ENCODE measurements at regions not wholly inside any gene's neighbourhood (a gene's known extent, or its start where the extent isn't known, plus 50 kb on each side); places are given as distances from the start of the nearest gene placed in this dataset.
A peak's percentile ranks its signal among the peaks of the same experiment; 100 is the strongest.

- H3K36me3 ChIP-seq (ENCODE audit: insufficient read depth, insufficient read length, low read length) = no peaks in the 10 kb centered on the region
- no peaks in the 10 kb centered on the region for H3K4me1 ChIP-seq (ENCODE audit: insufficient read depth, insufficient read length)
- H3K4me3 ChIP-seq (ENCODE audit: insufficient read length, low read depth) = no peak overlapping the region
- H3K9ac ChIP-seq (ENCODE audit: insufficient read length, low read depth) = no peak overlapping the region
- no peaks in the 10 kb centered on the region for H3K27me3 ChIP-seq (ENCODE audit: insufficient read depth, insufficient read length)
- H3K9me3 ChIP-seq (ENCODE audit: insufficient read depth, low read length) = no peaks in the 10 kb centered on the region
- TF ChIP-seq YY1 (IDR thresholded peaks at IDR 0.05; ENCODE audit: insufficient read depth, insufficient read length) (no peak), ZNF274 (IDR thresholded peaks at IDR 0.05; ENCODE audit: low read depth, low read length) (no peak), SUZ12 (IDR thresholded peaks at IDR 0.05; ENCODE audit: extremely low read depth, insufficient read depth, insufficient read length) (no peak)
- no peak for DNase-seq (ENCODE audit: low read depth, low spot score)
These were observed 58.1 kb upstream of the MAP9 start for GRCh38 chr4:155434904-155435303.

GRCh38 chr4:155434366-155434765 lies 57.6 kb upstream of the MAP9 start:
- Histone ChIP-seq H3K36me3 (ENCODE audit: insufficient read depth, insufficient read length, low read length) (no peaks in the 10 kb centered on the region), H3K4me1 (ENCODE audit: insufficient read depth, insufficient read length) (no peaks in the 10 kb centered on the region)
- TF ChIP-seq ZNF274 (IDR thresholded peaks at IDR 0.05; ENCODE audit: low read depth, low read length) (no peak), YY1 (IDR thresholded peaks at IDR 0.05; ENCODE audit: insufficient read depth, insufficient read length) (no peak), SUZ12 (IDR thresholded peaks at IDR 0.05; ENCODE audit: extremely low read depth, insufficient read depth, insufficient read length) (no peak)

GRCh38 chr4:155433636-155434360 lies 57.0 kb upstream of the MAP9 start:
- Histone ChIP-seq H3K4me1 (ENCODE audit: insufficient read depth, insufficient read length) (no peaks in the 10 kb centered on the region), H3K36me3 (ENCODE audit: insufficient read depth, insufficient read length, low read length) (no peaks in the 10 kb centered on the region), H3K4me3 (ENCODE audit: insufficient read length, low read depth) (no peak overlapping the region), H3K9me3 (ENCODE audit: insufficient read depth, low read length) (0 out of 2 replicates have a peak, but pooled peaks cover 4% of the 10 kb centered on the region), H3K27me3 (ENCODE audit: insufficient read depth, insufficient read length) (peaks cover under 1% of the 10 kb centered on the region), H3K9ac (ENCODE audit: insufficient read length, low read depth) (no peak overlapping the region)
- TF ChIP-seq SUZ12 (IDR thresholded peaks at IDR 0.05; ENCODE audit: extremely low read depth, insufficient read depth, insufficient read length) (no peak), ZNF274 (IDR thresholded peaks at IDR 0.05; ENCODE audit: low read depth, low read length) (no peak), YY1 (IDR thresholded peaks at IDR 0.05; ENCODE audit: insufficient read depth, insufficient read length) (no peak)
- no peak for DNase-seq (ENCODE audit: low read depth, low spot score)

More at GRCh38 chr4:155434366-155434765, 57.6 kb upstream of the MAP9 start:
- no peak overlapping the region for H3K9ac ChIP-seq (ENCODE audit: insufficient read length, low read depth)
- H3K27me3 ChIP-seq (ENCODE audit: insufficient read depth, insufficient read length) = no peaks in the 10 kb centered on the region
- H3K4me3 ChIP-seq (ENCODE audit: insufficient read length, low read depth) = no peak overlapping the region
- DNase-seq (ENCODE audit: low read depth, low spot score) = no peak
- H3K9me3 ChIP-seq (ENCODE audit: insufficient read depth, low read length) = no peaks in the 10 kb centered on the region

GRCh38 chr4:155430895-155431795 lies 54.4 kb upstream of the MAP9 start:
- H3K36me3 ChIP-seq (ENCODE audit: insufficient read depth, insufficient read length, low read length) = no peaks in the 10 kb centered on the region
- H3K4me1 ChIP-seq (ENCODE audit: insufficient read depth, insufficient read length) = no peaks in the 10 kb centered on the region
- H3K27me3 ChIP-seq (ENCODE audit: insufficient read depth, insufficient read length) = peaks cover 10% of the 10 kb centered on the region
- peaks cover 31% of the 10 kb centered on the region for H3K9me3 ChIP-seq (ENCODE audit: insufficient read depth, low read length)
- TF ChIP-seq SUZ12 (IDR thresholded peaks at IDR 0.05; ENCODE audit: extremely low read depth, insufficient read depth, insufficient read length) (no peak), YY1 (IDR thresholded peaks at IDR 0.05; ENCODE audit: insufficient read depth, insufficient read length) (no peak), ZNF274 (IDR thresholded peaks at IDR 0.05; ENCODE audit: low read depth, low read length) (no peak)
- DNase-seq (ENCODE audit: low read depth, low spot score) = no peak
- no peak overlapping the region for H3K9ac ChIP-seq (ENCODE audit: insufficient read length, low read depth)
- H3K4me3 ChIP-seq (ENCODE audit: insufficient read length, low read depth) = no peak overlapping the region

GRCh38 chr4:155428128-155428527 lies 51.4 kb upstream of the MAP9 start:
- TF ChIP-seq SUZ12 (IDR thresholded peaks at IDR 0.05; ENCODE audit: extremely low read depth, insufficient read depth, insufficient read length) = no peak
- no peak for TF ChIP-seq ZNF274 (IDR thresholded peaks at IDR 0.05; ENCODE audit: low read depth, low read length)
- TF ChIP-seq YY1 (IDR thresholded peaks at IDR 0.05; ENCODE audit: insufficient read depth, insufficient read length) = no peak
- H3K9ac ChIP-seq (ENCODE audit: insufficient read length, low read depth) = no peak overlapping the region
- H3K36me3 ChIP-seq (ENCODE audit: insufficient read depth, insufficient read length, low read length) = no peaks in the 10 kb centered on the region
- H3K4me3 ChIP-seq (ENCODE audit: insufficient read length, low read depth) = no peak overlapping the region
- no peaks in the 10 kb centered on the region for H3K4me1 ChIP-seq (ENCODE audit: insufficient read depth, insufficient read length)
- H3K27me3 ChIP-seq (ENCODE audit: insufficient read depth, insufficient read length) = peaks cover 10% of the 10 kb centered on the region
- DNase-seq (ENCODE audit: low read depth, low spot score) = no peak
- H3K9me3 ChIP-seq (ENCODE audit: insufficient read depth, low read length) = peaks cover 45% of the 10 kb centered on the region

- DNase-seq (ENCODE audit: low read depth, low spot score) = peak; percentile 51
- no peaks in the 10 kb centered on the region for H3K36me3 ChIP-seq (ENCODE audit: insufficient read depth, insufficient read length, low read length)
- H3K4me3 ChIP-seq (ENCODE audit: insufficient read length, low read depth) = no peak overlapping the region
- H3K27me3 ChIP-seq (ENCODE audit: insufficient read depth, insufficient read length) = peaks cover 10% of the 10 kb centered on the region
- H3K4me1 ChIP-seq (ENCODE audit: insufficient read depth, insufficient read length) = no peaks in the 10 kb centered on the region
- no peak overlapping the region for H3K9ac ChIP-seq (ENCODE audit: insufficient read length, low read depth)
- H3K9me3 ChIP-seq (ENCODE audit: insufficient read depth, low read length) = peaks cover 45% of the 10 kb centered on the region
- no peak for TF ChIP-seq ZNF274 (IDR thresholded peaks at IDR 0.05; ENCODE audit: low read depth, low read length)
These were observed 50.2 kb upstream of the MAP9 start for GRCh38 chr4:155426953-155427352.
